Fibroblast of lung (primary cell): ENCODE measurements at regions not wholly inside any gene's neighbourhood (a gene's known extent, or its start where the extent isn't known, plus 50 kb on each side); places are given as distances from the start of the nearest gene placed in this dataset.

Experiments used
- EZH2 ChIP-seq: IDR thresholded peaks from 2 replicates; pipeline ENCODE4 v1.5.1; 2012; ENCODE audit warnings: low read length, control low read depth, mild to moderate bottlenecking; ENCODE audit errors: missing control alignments
- TF ChIP-seq, protein P1 (sequence below), 2 donors: IDR thresholded peaks in 1 of 2; conservative IDR thresholded peaks in 1 of 2; 1 replicate in 1 of 2; 2 replicates in 1 of 2; pipeline ENCODE4 v1.5.1; 2011 to 2012; ENCODE audit warnings: low read length in 2 of 2, control low read depth in 1 of 2, inconsistent platforms in 1 of 2, low read depth in 1 of 2, mild to moderate bottlenecking in 1 of 2

DNA sequence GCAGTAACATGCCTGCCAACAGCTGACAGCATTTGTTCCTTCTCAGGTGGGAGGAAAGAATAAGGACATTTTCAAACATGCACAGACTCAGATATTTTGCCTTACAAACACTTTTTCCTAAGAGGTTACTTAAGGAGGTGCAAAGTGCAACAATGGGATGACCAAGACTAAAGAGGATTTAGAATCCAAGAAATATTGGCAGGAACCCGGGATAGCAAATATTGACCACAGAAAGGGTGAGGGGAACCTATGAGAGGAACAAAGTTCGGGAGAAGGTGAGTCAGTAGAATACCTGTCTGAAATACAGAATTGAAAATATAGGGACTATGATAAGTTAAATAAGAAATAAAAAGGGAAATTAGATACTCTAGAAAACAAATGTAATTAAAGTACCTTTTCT, 321.9 kb upstream of the EMCN start:
- TF ChIP-seq, protein P1, sequence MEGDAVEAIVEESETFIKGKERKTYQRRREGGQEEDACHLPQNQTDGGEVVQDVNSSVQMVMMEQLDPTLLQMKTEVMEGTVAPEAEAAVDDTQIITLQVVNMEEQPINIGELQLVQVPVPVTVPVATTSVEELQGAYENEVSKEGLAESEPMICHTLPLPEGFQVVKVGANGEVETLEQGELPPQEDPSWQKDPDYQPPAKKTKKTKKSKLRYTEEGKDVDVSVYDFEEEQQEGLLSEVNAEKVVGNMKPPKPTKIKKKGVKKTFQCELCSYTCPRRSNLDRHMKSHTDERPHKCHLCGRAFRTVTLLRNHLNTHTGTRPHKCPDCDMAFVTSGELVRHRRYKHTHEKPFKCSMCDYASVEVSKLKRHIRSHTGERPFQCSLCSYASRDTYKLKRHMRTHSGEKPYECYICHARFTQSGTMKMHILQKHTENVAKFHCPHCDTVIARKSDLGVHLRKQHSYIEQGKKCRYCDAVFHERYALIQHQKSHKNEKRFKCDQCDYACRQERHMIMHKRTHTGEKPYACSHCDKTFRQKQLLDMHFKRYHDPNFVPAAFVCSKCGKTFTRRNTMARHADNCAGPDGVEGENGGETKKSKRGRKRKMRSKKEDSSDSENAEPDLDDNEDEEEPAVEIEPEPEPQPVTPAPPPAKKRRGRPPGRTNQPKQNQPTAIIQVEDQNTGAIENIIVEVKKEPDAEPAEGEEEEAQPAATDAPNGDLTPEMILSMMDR (conservative IDR thresholded peaks at IDR 0.05 in 1 of 2, IDR thresholded peaks at IDR 0.05 in 1 of 2; ENCODE audit: low read depth in 1 of 2, low read length in 2 of 2) = no peak
- no peak for TF ChIP-seq EZH2
